CD14-positive monocyte (primary cell): ENCODE measurements at regions not wholly inside any gene's neighbourhood (a gene's known extent, or its start where the extent isn't known, plus 50 kb on each side); places are given as distances from the start of the nearest gene placed in this dataset.

Source experiments
- DNase-seq, 3 donors: peaks; one replicate each; pipeline ENCODE4 v3.0.0-alpha.2; 2011 to 2022
- H2AFZ ChIP-seq: 2 replicates; pipeline ENCODE4 v1.6.0; 2012; ENCODE audit warnings: mild to moderate bottlenecking, low read depth, low read length, inconsistent platforms; ENCODE audit not compliant: insufficient read depth, poor library complexity, severe bottlenecking
- H3K27ac ChIP-seq, 2 donors: 1 replicate in 1 of 2; 2 replicates in 1 of 2; pipeline ENCODE4 v1.5.1; 2012 to 2013; ENCODE audit warnings: low read length in 2 of 2, control low read depth in 1 of 2, inconsistent platforms in 1 of 2, low read depth in 1 of 2, mild to moderate bottlenecking in 1 of 2
- H3K27me3 ChIP-seq, 2 donors: one replicate each; pipeline versions ENCODE4 v1.6.0 to v1.6.1; 2011 to 2013; ENCODE audit warnings: low read length in 2 of 2; ENCODE audit not compliant: control insufficient read depth in 2 of 2, insufficient read depth in 2 of 2
- H3K36me3 ChIP-seq, 2 donors: replicated peaks in 1 of 2; 1 replicate in 1 of 2; 2 replicates in 1 of 2; pipeline versions ENCODE4 v1.5.1 to v1.6.1; 2012 to 2013; ENCODE audit warnings: low read length in 2 of 2, control low read depth in 1 of 2, inconsistent platforms in 1 of 2, mild to moderate bottlenecking in 1 of 2; ENCODE audit not compliant: insufficient read depth in 2 of 2, control insufficient read depth in 1 of 2
- H3K4me1 ChIP-seq, 2 donors: 1 replicate in 1 of 2; 2 replicates in 1 of 2; pipeline versions ENCODE4 v1.5.1 to v1.6.1; 2012 to 2013; ENCODE audit warnings: low read length in 2 of 2, control low read depth in 1 of 2, inconsistent platforms in 1 of 2, mild to moderate bottlenecking in 1 of 2, moderate library complexity in 1 of 2; ENCODE audit not compliant: insufficient read depth in 2 of 2, control insufficient read depth in 1 of 2
- H3K4me2 ChIP-seq: replicated peaks from 2 replicates; pipeline ENCODE3; 2012; ENCODE audit warnings: low read length, moderate library complexity, mild to moderate bottlenecking; ENCODE audit not compliant: poor library complexity, severe bottlenecking; ENCODE audit errors: extremely low read depth
- H3K4me3 ChIP-seq, 3 experiments: fragments of 200-600 bp in 1 of 3; sonication (generic) in 1 of 3; replicated peaks in 1 of 3; 1 replicate in 2 of 3; 2 replicates in 1 of 3; pipeline ENCODE4 v1.5.1; 2011 to 2013; ENCODE audit warnings: low read length in 3 of 3, mild to moderate bottlenecking in 3 of 3, control low read depth in 2 of 3, low read depth in 2 of 3, inconsistent platforms in 1 of 3, moderate library complexity in 1 of 3
- H3K79me2 ChIP-seq: 2 replicates; pipeline ENCODE4 v1.6.0; 2012; ENCODE audit warnings: mild to moderate bottlenecking, control low read depth, inconsistent platforms, low read length, moderate library complexity; ENCODE audit not compliant: insufficient read depth
- H3K9ac ChIP-seq: 2 replicates; pipeline ENCODE4 v1.6.0; 2017; ENCODE audit warnings: low read length, mild to moderate bottlenecking; ENCODE audit not compliant: insufficient read depth, poor library complexity, severe bottlenecking
- H3K9me3 ChIP-seq, 2 donors: replicated peaks in 1 of 2; 1 replicate in 1 of 2; 2 replicates in 1 of 2; pipeline versions ENCODE4 v1.5.1 to v1.6.1; 2012 to 2013; ENCODE audit warnings: low read length in 2 of 2, control low read depth in 1 of 2; ENCODE audit not compliant: control insufficient read depth in 1 of 2, insufficient read depth in 1 of 2
- H4K20me1 ChIP-seq: 2 replicates; pipeline ENCODE4 v1.6.0; 2012; ENCODE audit warnings: mild to moderate bottlenecking, low read length, control low read depth, moderate library complexity; ENCODE audit not compliant: insufficient read depth
- H3K27ac Mint-ChIP-seq, 7 donors: one replicate each; pipeline ENCODE4 v1.8.0; 2020; ENCODE audit warnings: mild to moderate bottlenecking in 7 of 7, mixed read lengths in 7 of 7, moderate library complexity in 6 of 7, inconsistent platforms in 2 of 7
- H3K27me3 Mint-ChIP-seq, 3 donors: one replicate each; pipeline ENCODE4 v1.8.0; 2021 to 2022; ENCODE audit warnings: low read depth in 3 of 3, mild to moderate bottlenecking in 3 of 3, mixed read lengths in 3 of 3, moderate library complexity in 3 of 3, inconsistent platforms in 1 of 3
- H3K36me3 Mint-ChIP-seq, 2 donors: one replicate each; pipeline ENCODE4 v1.8.0; 2020; ENCODE audit warnings: mixed read lengths in 2 of 2, inconsistent platforms in 1 of 2, mild to moderate bottlenecking in 1 of 2
- H3K4me1 Mint-ChIP-seq: one replicate; pipeline ENCODE4 v1.8.0; 2020; ENCODE audit warnings: mild to moderate bottlenecking, mixed read lengths
- H3K4me3 Mint-ChIP-seq, 2 donors: one replicate each; pipeline ENCODE4 v1.8.0; 2020; ENCODE audit warnings: mild to moderate bottlenecking in 2 of 2, mixed read lengths in 2 of 2, moderate library complexity in 1 of 2
- H3K9me3 Mint-ChIP-seq, 7 donors: one replicate each; pipeline ENCODE4 v1.8.0; 2020 to 2022; ENCODE audit warnings: mixed read lengths in 7 of 7, mild to moderate bottlenecking in 6 of 7, moderate library complexity in 6 of 7, inconsistent platforms in 2 of 7
- WGBS: methylation state at CpG from one replicate; pipeline ENCODE4 v1.1.5; 2013; ENCODE audit warnings: missing lambda C conversion rate; ENCODE audit not compliant: insufficient coverage; 5-methylcytosine and 5-hydroxymethylcytosine counted together
- intact Hi-C, 2 donors: fragments of 100-400 bp; cut with micrococcal nuclease; formaldehyde crosslinking; loops; one replicate each; pipeline versions ENCODE4 v1.15.0 to v1.15.1; 2023
- TF ChIP-seq, protein P1 (sequence below): fragments of 200-600 bp; IDR thresholded peaks from one replicate; pipeline ENCODE4 v1.8.0; 2022; ENCODE audit warnings: antibody characterized with exemption, mild to moderate bottlenecking

GRCh38 chr5:82336959-82337351 is 58.8 kb upstream of the RPS23 start:
- Histone ChIP-seq H3K27me3 (no peaks in the 10 kb centered on the region), H4K20me1 (no peaks in the 10 kb centered on the region), H3K4me1 (no peaks in the 10 kb centered on the region), H3K4me3 (no peak overlapping the region), H3K36me3 (no peaks in the 10 kb centered on the region), H3K27ac (no peak overlapping the region), H3K79me2 (no peaks in the 10 kb centered on the region), H2AFZ (no peak overlapping the region), H3K9ac (no peak overlapping the region), H3K9me3 (no peaks in the 10 kb centered on the region), H3K4me2 (no peak overlapping the region)
- H3K4me1 Mint-ChIP-seq = no peaks in the 10 kb centered on the region
- H3K36me3 Mint-ChIP-seq = no peaks in the 10 kb centered on the region
- intact Hi-C loops = no loop called here
- H3K27me3 Mint-ChIP-seq = peaks cover 0 to 3% (median 2%) of the 10 kb centered on the region in 3 donors
- no peak overlapping the region for H3K4me3 Mint-ChIP-seq
- H3K9me3 Mint-ChIP-seq = no peaks in the 10 kb centered on the region
- TF ChIP-seq, protein P1, sequence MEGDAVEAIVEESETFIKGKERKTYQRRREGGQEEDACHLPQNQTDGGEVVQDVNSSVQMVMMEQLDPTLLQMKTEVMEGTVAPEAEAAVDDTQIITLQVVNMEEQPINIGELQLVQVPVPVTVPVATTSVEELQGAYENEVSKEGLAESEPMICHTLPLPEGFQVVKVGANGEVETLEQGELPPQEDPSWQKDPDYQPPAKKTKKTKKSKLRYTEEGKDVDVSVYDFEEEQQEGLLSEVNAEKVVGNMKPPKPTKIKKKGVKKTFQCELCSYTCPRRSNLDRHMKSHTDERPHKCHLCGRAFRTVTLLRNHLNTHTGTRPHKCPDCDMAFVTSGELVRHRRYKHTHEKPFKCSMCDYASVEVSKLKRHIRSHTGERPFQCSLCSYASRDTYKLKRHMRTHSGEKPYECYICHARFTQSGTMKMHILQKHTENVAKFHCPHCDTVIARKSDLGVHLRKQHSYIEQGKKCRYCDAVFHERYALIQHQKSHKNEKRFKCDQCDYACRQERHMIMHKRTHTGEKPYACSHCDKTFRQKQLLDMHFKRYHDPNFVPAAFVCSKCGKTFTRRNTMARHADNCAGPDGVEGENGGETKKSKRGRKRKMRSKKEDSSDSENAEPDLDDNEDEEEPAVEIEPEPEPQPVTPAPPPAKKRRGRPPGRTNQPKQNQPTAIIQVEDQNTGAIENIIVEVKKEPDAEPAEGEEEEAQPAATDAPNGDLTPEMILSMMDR = no peak
- no CpG with 5 or more reads among the region's 1 CpG for WGBS
- H3K27ac Mint-ChIP-seq = no peak overlapping the region
- DNase-seq = no peak

DNA sequence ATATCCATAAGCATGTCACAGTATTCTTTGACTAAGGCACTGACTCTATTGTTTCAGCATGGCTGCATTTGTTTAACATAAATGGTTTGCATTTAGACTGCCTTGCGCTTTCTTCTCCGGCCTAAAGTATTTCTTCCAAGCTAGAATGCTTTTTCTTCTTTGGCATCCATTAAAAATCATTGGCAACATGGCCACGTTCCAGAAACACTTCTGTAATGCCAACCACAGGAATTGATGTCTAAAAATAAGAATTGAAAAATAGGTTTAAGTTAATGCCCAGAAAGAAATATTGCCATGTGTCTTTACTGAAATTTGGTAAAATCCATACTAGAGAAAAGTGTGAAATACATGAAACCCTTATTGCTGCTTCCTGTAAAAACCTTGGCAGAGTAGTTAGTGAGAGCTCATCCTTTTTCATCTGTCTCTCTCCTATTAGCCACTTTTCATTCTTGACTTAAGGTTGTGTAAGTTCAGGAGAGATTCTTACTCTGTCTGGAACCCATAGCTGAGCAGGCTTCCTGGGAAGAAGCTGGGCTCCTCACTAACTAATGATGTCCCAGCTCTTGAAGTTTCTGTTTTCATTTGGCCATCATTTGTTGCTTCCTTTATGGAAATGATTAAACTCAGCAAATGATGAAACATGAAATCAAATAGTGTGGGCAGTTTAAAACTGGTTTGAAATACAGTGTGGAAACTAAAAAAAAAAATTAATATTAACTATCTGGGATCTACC is 58.2 kb upstream of the RPS23 start:
- H3K27me3 Mint-ChIP-seq = peaks cover 0 to 3% (median 3%) of the 10 kb centered on the region in 3 donors
- H3K79me2 ChIP-seq = no peaks in the 10 kb centered on the region
- DNase-seq = no peak
- no peak overlapping the region for H2AFZ ChIP-seq
- H3K36me3 ChIP-seq = no peaks in the 10 kb centered on the region
- H4K20me1 ChIP-seq = no peaks in the 10 kb centered on the region
- intact Hi-C loops = no loop called here
- H3K9me3 ChIP-seq = no peaks in the 10 kb centered on the region
- no peak overlapping the region for H3K27ac ChIP-seq
- H3K27ac Mint-ChIP-seq = no peak overlapping the region
- no peaks in the 10 kb centered on the region for H3K27me3 ChIP-seq
- no peak overlapping the region for H3K4me2 ChIP-seq
- no peak overlapping the region for H3K9ac ChIP-seq
- H3K36me3 Mint-ChIP-seq = no peaks in the 10 kb centered on the region
- no peaks in the 10 kb centered on the region for H3K4me1 Mint-ChIP-seq
- no peaks in the 10 kb centered on the region for H3K4me1 ChIP-seq
- no peaks in the 10 kb centered on the region for H3K9me3 Mint-ChIP-seq
- no CpG with 5 or more reads among the region's 3 CpGs for WGBS
- no peak overlapping the region for H3K4me3 ChIP-seq
- no peak overlapping the region for H3K4me3 Mint-ChIP-seq
- TF ChIP-seq, protein P1 = no peak
